ENCODE measurements at regions not wholly inside any gene's neighbourhood (a gene's known extent, or its start where the extent isn't known, plus 50 kb on each side); places are given as distances from the start of the nearest gene placed in this dataset.

DNA sequence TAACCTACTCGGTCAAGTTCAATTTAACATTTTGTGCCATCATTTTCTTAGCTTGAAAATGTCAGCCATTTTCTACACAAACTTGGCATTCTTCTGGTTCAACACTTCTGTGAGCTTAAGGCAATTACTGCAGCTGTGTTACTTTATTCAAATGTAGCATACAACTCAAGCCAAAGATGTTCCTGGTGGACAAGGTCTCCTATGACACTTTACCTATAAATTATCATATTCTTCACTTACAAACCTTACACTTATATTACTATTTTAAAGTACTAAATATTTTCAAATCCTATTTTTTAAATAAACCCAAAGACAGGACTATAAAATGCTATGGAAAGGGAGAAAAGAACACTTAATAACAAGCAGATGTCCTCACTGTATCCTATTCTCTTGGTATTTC, 1045.3 kb downstream of the TSN start:
- Histone ChIP-seq H3K4me2 (replicated peaks; ENCODE audit: extremely low read depth, low read length, poor library complexity, severe bottlenecking) (no peak overlapping the region), H3K27me3 (ENCODE audit: control insufficient read depth in 2 of 2, insufficient read depth in 2 of 2, low read length in 2 of 2) (no peaks in the 10 kb centered on the region), H3K27ac (ENCODE audit: low read depth in 1 of 2, low read length in 2 of 2) (no peak overlapping the region), H3K36me3 (replicated peaks in 1 of 2; ENCODE audit: control insufficient read depth in 1 of 2, insufficient read depth in 2 of 2, low read length in 2 of 2) (no peaks in the 10 kb centered on the region), H3K9ac (ENCODE audit: insufficient read depth, low read length, poor library complexity, severe bottlenecking) (no peak overlapping the region), H4K20me1 (ENCODE audit: insufficient read depth, low read length) (no peaks in the 10 kb centered on the region), H2AFZ (ENCODE audit: insufficient read depth, low read depth, low read length, poor library complexity, severe bottlenecking) (no peak overlapping the region), H3K4me3 (replicated peaks in 1 of 3; ENCODE audit: low read depth in 2 of 3, low read length in 3 of 3) (no peak overlapping the region), H3K79me2 (ENCODE audit: insufficient read depth, low read length) (no peaks in the 10 kb centered on the region), H3K4me1 (ENCODE audit: control insufficient read depth in 1 of 2, insufficient read depth in 2 of 2, low read length in 2 of 2) (no peaks in the 10 kb centered on the region), H3K9me3 (replicated peaks in 1 of 2; ENCODE audit: control insufficient read depth in 1 of 2, insufficient read depth in 1 of 2, low read length in 2 of 2) (peaks cover 3 to 9% of the 10 kb centered on the region in 2 donors)
- DNase-seq: no peak
- Mint-ChIP-seq H3K9me3 (peaks cover 0 to 14% (median 4%) of the 10 kb centered on the region in 7 donors), H3K27me3 (ENCODE audit: low read depth in 3 of 3) (peaks cover 0 to 2% (median 2%) of the 10 kb centered on the region in 3 donors), H3K27ac (no peak overlapping the region), H3K4me3 (no peak overlapping the region), H3K4me1 (no peaks in the 10 kb centered on the region), H3K36me3 (no peaks in the 10 kb centered on the region)
- intact Hi-C loops (cut with micrococcal nuclease): no loop called here
- WGBS (ENCODE audit: insufficient coverage): 100% methylated on average over 1 of the region's 1 CpG
- TF ChIP-seq, protein P1, sequence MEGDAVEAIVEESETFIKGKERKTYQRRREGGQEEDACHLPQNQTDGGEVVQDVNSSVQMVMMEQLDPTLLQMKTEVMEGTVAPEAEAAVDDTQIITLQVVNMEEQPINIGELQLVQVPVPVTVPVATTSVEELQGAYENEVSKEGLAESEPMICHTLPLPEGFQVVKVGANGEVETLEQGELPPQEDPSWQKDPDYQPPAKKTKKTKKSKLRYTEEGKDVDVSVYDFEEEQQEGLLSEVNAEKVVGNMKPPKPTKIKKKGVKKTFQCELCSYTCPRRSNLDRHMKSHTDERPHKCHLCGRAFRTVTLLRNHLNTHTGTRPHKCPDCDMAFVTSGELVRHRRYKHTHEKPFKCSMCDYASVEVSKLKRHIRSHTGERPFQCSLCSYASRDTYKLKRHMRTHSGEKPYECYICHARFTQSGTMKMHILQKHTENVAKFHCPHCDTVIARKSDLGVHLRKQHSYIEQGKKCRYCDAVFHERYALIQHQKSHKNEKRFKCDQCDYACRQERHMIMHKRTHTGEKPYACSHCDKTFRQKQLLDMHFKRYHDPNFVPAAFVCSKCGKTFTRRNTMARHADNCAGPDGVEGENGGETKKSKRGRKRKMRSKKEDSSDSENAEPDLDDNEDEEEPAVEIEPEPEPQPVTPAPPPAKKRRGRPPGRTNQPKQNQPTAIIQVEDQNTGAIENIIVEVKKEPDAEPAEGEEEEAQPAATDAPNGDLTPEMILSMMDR (IDR thresholded peaks at IDR 0.05): no peak

DNA sequence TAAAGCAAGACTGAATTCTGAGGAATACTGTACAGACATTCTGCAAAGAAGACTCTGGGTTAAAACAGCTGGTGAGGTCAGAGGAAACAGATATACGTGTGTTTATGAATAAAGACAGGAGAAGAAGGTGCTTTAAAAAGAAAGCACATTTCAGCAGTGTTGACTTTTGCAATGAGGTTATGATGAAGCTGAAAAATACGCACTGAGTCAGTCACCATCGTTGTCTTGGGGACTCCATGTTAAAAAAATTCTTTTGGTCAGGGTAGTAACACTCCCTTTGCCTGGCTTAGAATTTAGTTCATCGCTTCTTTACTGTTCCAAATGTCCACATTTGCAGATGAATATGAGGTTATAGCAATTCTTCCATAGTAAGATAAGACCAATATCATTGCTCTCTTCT, 1049.0 kb downstream of the TSN start:
- peaks cover 0 to 2% (median 2%) of the 10 kb centered on the region in 3 donors for H3K27me3 Mint-ChIP-seq (ENCODE audit: low read depth in 3 of 3)
- Histone ChIP-seq H3K27ac (ENCODE audit: low read depth in 1 of 2, low read length in 2 of 2) (no peak overlapping the region), H3K4me3 (replicated peaks in 1 of 3; ENCODE audit: low read depth in 2 of 3, low read length in 3 of 3) (no peak overlapping the region), H4K20me1 (ENCODE audit: insufficient read depth, low read length) (no peaks in the 10 kb centered on the region), H3K79me2 (ENCODE audit: insufficient read depth, low read length) (no peaks in the 10 kb centered on the region), H3K4me2 (replicated peaks; ENCODE audit: extremely low read depth, low read length, poor library complexity, severe bottlenecking) (no peak overlapping the region), H3K9me3 (replicated peaks in 1 of 2; ENCODE audit: control insufficient read depth in 1 of 2, insufficient read depth in 1 of 2, low read length in 2 of 2) (peaks cover 16 to 24% of the 10 kb centered on the region in 2 donors), H3K4me1 (ENCODE audit: control insufficient read depth in 1 of 2, insufficient read depth in 2 of 2, low read length in 2 of 2) (no peaks in the 10 kb centered on the region), H3K9ac (ENCODE audit: insufficient read depth, low read length, poor library complexity, severe bottlenecking) (no peak overlapping the region), H2AFZ (ENCODE audit: insufficient read depth, low read depth, low read length, poor library complexity, severe bottlenecking) (no peak overlapping the region), H3K27me3 (ENCODE audit: control insufficient read depth in 2 of 2, insufficient read depth in 2 of 2, low read length in 2 of 2) (no peaks in the 10 kb centered on the region), H3K36me3 (replicated peaks in 1 of 2; ENCODE audit: control insufficient read depth in 1 of 2, insufficient read depth in 2 of 2, low read length in 2 of 2) (no peaks in the 10 kb centered on the region)
- 90% methylated on average over 3 of the region's 4 CpGs for WGBS (ENCODE audit: insufficient coverage)
- H3K4me1 Mint-ChIP-seq: no peaks in the 10 kb centered on the region
- H3K36me3 Mint-ChIP-seq: no peaks in the 10 kb centered on the region
- no peak overlapping the region for H3K4me3 Mint-ChIP-seq
- H3K27ac Mint-ChIP-seq: no peak overlapping the region
- peaks cover 3 to 16% (median 14%) of the 10 kb centered on the region in 7 donors for H3K9me3 Mint-ChIP-seq
- DNase-seq: no peak
- TF ChIP-seq, protein P1 (IDR thresholded peaks at IDR 0.05): no peak
- intact Hi-C loops (cut with micrococcal nuclease): no loop called here
